Stimulated activated CD8-positive, alpha-beta memory T cell treated with anti-CD3 and anti-CD28 coated beads, Interleukin-2, amount 100 ng/mL, for 48 hours (primary cell): ENCODE measurements at regions not wholly inside any gene's neighbourhood (a gene's known extent, or its start where the extent isn't known, plus 50 kb on each side); places are given as distances from the start of the nearest gene placed in this dataset.
"Not testable (repeated sequence)": the region's sequence is repeated elsewhere in the genome, so short reads cannot be mapped to it uniquely, and the experiment has no call there.

Experiments used
- DNase-seq, 2 donors: peaks; one replicate each; pipeline ENCODE4 v3.0.0-alpha.2; 2020; ENCODE audit warnings: low read depth in 2 of 2

DNA sequence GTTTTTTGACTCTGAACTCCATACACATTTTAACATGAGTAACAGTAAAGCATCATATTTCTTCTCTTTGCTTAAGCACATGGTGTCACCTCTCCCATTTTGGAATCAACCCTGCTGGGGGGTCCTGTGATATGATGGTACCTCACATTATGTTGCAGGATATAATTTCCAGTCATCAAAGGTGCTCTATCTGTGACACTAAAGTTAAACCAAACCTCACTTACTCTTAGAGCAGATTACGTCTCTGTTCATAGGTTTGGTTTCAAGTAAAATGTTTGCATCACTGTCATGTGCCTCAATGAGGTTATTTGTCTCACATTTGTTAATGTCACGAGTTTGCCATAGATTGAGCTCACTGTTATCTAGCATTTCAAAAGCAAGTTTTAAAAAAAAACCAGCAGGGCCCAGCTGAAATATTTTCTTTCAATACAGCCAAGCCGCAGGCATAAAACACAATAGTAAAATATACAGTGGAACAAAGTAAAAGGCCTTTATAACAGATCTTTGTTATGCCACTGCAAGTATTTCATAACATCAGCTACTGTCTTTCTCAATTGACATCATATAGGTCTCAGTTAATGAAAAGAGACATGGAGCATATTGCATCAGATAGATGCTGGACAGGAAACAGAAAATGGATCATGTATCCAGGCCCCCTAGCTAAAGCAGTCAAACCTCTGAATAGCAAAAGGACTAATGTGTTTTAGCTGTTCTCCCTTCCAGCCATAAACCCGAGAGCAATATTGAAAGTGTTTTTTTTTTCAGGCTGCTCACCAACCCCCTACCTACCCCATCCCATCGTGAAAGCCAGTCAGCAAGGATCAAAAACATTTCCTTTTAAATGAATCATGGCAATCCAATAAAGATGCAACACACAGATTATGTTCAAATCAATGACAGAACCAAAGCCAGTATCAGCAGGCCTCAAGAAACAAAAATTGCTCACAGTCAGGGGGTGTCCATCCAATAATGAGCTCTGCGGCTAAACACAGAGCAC lies 182.1 kb upstream of the ITGA1 start:
- no peak for DNase-seq

DNA sequence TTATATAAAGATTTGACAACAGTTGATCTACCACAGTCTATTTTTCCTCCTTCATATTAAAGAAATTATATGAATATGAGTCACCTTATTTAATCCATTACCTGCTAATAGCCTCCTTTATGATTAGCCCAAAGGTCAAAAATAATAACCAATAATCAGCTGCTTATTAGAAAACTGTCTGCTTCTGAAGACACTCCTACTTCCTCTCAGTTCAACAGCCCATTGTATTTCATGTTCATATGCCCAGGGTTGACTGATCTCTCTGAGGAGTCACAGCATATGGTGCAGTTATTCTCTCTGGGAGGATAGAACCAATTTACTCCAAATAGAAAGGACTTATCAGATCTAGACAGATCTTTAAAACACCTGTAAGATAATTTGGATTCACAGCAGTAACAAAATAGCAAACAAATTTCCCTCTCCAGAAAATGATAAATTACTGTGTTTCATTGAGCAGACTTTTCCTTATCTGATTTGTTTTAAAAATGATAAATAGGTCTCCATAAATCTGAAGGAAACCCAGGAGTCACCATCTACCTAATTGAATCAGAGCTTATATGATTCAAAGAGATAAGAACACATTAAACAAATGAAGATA lies 180.4 kb upstream of the ITGA1 start:
- DNase-seq = no peak

DNA sequence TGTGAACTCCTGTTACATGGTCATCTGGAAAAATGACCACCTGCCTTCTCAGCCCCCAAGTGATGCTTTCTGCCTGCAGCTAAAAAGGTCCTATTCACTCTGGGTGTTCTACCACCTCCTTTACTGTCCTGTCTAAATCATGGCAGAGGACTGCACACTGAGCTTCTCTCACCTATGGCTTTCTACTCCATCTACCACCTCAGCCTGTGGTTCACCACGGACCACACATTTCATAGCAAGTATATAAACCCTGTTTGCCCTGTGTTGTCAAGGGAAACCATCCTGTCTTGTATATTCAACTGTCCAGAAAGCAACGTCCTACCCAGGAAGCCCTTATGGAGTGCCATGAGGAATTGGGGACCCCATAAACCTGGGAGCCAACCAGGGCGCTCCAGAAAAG lies 167.4 kb upstream of the ITGA1 start:
- no peak for DNase-seq

- DNase-seq = no peak
These were observed 164.4 kb upstream of the ITGA1 start for GRCh38 chr5:52623291-52623690.

DNA sequence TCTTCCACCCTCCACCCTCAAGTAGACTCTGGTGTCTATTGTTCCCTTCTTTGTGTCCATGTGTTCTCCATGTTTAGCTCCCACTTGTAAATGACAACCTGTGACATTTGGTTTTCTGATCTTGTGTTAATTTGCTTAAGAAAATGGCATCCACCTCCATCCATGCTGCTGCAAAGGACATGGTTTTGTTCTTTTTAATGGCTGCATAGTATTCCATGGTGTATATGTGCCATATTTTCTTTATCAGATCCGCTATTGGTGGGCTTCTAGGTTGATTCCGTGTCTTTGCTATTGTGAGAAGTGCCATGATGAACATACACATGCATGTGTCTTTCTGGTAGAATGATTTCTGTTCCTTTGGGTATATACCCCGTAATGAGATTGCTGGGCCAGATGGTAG lies 163.4 kb upstream of the ITGA1 start:
- DNase-seq = no peak

DNA sequence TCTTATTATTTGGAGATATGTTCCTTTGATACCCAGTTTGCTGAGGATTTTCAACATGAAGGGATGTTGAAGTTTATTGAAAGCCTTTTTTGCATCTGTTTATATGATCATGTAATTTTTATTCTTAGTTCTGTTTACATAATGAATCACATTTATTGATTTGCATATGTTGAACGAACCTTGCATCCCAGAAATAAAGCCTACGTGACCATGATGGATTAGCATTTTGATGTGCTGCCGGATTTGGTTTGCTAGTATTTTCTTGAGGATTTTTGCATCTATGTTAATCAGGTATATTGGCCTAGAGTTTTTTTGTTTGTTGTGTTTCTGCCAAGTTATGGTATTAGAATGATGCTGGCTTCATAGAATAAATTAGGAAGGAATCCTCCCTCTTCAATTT lies 161.4 kb upstream of the ITGA1 start:
- no peak for DNase-seq

DNA sequence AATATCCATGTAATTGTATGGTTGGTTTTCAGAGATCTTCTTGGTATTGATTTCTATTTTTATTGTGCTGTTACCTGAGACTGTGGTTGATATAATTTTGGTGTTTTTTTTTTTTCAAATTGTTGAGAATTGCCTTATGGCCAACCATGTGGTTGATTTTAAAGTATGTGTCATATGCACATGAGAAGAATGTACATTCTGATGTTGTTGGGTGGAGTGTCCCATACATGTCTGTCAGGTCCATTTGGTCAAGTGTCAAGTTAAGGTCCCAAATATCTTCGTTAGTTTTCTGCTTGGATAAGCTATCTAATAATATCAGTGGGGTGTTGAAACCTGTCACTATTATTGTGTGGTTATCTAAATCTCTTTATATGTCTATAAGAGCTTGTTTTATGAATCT lies 160.0 kb upstream of the ITGA1 start:
- DNase-seq = no peak

DNA sequence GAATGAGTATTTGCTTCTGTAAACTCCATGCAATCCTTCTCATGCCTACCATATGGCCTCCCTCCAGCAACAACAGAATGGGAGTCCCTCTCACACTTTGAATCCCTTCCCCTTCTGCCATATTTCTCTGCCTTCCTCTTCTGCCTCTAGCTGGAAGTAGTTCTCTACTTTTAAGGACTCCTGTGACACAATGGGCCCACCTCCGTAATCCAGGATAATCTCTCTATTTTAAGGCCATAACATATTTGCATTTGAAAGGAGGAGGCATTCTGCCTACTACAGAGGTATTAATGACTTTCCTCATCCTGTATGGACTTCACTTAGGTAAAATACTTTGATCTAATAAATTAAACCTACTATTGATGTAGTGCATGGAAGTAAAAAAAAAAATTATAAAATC lies 155.4 kb upstream of the ITGA1 start:
- no peak for DNase-seq

- DNase-seq = not testable (repeated sequence)
These were observed 153.5 kb upstream of the ITGA1 start for GRCh38 chr5:52634171-52634570.

- no peak for DNase-seq
These were observed 149.0 kb upstream of the ITGA1 start for GRCh38 chr5:52638732-52639131.

- no peak for DNase-seq
These were observed 139.0 kb upstream of the ITGA1 start for GRCh38 chr5:52648726-52649125.

- DNase-seq = no peak
These were observed 132.6 kb upstream of the ITGA1 start for GRCh38 chr5:52655163-52655562.

DNA sequence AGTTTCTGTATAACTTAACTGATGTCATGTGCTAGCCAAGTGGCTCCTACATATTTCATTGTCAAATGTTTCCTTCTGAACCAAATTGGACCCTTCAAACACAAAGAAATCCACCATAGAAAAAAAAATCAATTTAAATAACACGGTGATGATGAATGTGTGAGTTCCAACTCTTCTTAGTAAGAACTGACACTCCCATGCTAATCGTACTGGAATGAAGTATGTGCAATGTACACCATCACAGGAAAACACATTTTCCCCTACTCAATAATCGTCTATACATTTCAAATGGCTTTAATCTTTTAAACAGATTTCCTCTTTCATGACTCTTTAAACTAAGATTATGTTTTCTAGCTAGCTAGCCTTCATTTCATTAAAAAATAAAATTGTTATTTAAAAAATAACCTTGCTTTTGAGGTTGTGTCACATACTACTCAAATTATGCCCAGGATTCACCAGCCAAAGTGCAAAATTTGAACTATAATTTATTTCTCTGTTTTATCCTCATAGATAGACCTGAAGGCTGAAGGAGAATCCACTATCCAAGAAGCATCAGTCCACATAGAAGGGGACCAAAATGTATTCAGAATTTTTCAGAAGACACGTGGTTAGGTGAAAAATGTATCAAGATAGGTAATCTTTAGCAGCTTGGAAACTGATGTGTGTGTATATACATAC lies 131.0 kb upstream of the ITGA1 start:
- no peak for DNase-seq

GRCh38 chr5:52657247-52657645 lies 130.5 kb upstream of the ITGA1 start:
- DNase-seq = no peak

DNA sequence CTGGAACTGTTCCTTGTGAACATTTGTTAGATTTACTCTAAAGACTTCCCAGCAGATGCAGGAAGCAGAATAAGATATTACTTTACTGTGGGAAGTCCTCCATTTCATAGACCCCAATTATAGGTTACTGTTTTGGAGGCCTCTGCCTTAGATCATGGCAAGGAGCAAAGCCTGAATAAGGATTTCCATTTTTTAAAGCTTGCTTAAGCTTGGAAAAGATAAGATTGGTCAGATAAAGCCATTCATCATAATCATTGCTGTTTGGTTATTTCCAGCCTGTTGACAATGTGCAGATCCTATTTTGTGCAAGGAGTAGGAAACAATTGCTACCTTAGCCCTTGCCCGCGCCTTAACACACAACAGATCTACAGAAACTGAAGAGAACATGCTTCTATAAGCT lies 129.5 kb upstream of the ITGA1 start:
- no peak for DNase-seq

DNA sequence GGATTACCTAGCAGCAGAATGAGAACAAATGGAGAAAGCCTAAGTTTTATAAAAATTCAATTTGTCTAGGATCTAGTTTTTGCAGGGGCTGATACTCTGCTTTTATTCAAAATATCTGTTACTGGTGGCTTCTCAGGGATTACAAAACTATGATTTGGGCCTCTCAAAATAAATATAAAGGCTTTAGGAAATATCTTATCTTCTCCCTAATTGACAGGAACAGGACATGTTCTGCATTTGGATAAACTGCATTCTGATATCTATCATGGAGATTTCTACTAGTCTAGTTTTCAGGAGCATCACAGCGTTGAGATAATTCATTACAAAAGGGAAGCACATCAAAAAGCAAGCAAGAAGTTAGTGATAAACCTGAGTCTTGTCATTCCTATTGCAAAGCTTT lies 127.1 kb upstream of the ITGA1 start:
- DNase-seq = no peak

GRCh38 chr5:52661903-52662595 lies 125.7 kb upstream of the ITGA1 start:
- DNase-seq = no peak

DNA sequence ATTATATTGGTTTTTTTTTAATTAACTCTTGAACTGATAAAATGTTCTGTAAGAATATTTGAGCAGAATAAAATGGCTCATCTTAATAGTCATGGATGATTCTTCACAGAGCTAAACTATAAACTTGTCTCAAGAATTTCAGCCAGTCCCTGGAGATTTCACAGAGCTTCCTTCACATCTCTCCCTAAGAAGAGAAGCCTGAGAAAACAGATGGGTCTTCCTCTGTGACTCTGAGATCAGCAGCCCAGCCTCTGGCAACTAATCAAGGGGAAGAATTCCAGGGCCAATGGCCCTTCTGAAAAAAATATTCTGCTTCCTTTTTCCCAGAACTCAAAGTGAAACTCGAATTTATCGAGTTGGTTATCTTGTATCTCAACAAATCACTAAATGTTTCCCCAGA lies 122.2 kb upstream of the ITGA1 start:
- DNase-seq = no peak

DNA sequence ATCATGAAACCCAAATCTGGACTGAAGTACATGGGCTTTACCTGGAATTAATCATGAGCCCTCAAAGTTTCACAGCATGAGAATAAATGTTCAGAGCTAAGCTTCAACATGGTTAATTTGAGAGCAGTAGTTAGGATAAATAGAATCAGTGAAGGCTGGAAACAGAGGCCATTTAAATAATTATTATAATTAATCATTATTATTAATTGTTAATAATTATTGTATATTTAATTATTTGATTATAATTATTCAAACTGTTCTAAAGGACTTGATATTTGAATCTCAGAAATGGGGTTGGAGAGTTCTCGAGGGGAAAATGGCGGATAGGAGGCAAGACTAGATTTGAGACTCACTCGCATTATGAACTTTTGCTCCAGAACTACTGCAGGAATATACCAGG lies 119.6 kb upstream of the ITGA1 start:
- DNase-seq = no peak

GRCh38 chr5:52668544-52669185 lies 119.1 kb upstream of the ITGA1 start:
- no peak for DNase-seq

DNA sequence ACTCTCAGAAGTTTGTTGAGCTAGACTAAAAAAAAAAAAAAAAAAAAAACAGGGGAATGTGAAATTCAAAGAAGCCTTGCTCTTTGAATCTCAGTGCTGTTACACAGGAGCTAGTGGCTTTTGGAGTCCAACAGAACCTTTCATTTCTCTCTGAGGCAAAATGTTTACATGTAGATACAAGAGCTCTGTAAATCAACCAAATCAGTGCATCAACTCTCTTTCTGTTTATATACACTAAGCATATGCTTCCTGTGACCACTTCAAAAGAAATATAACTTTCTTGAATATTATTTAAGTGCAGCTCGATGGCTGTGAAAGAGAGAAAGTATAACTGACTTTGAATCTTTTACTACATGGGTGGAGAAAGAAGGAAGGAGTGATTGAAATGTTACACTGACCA lies 115.3 kb upstream of the ITGA1 start:
- DNase-seq = no peak

DNA sequence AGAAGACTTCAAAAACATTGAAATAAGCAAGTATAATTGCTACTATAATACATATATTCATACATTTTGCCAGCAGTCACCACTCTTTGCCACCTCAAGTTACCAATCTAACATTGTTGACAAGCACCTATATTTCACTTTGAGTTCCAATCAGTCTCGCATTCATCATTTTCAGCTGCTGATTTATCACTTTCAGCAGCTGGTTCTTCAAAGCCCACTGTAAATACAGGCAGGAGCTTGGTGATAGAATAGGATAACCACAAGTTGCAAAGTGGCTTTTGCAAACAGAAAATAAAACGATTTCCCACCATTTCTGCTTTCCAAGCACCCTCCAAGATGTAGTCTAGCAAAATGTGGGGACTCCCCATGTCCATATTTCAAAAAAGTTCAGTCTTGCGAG lies 114.2 kb upstream of the ITGA1 start:
- DNase-seq = no peak
